ENCODE measurements at regions not wholly inside any gene's neighbourhood (a gene's known extent, or its start where the extent isn't known, plus 50 kb on each side); places are given as distances from the start of the nearest gene placed in this dataset.
"Not testable (repeated sequence)": the region's sequence is repeated elsewhere in the genome, so short reads cannot be mapped to it uniquely, and the experiment has no call there.

DNA sequence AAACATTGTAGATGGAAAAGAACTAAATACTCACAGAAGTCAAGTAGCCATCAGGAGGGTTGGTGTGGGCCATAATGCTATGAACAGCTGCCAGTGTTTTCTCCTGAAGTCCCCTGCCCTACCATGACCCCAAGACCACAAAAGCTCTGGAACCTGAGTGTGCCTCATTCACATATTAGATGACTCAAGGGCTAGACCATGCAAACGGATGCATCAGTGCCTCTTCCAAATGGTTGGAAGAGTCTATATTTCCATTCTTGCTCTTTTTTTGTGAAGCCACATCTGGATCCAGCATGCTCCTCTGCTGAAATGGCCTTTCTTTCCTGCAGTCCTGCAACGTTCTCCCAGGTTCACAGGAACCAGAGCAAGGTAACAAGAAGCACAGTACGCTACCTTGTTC, 136.6 kb upstream of the EPB41L4A start (continued):
- TF ChIP-seq JUNB (IDR thresholded peaks at IDR 0.05; ENCODE audit: unreplicated experiment) (no peak), NANOG (IDR thresholded peaks at IDR 0.05; ENCODE audit: borderline replicate concordance) (no peak)

DNA sequence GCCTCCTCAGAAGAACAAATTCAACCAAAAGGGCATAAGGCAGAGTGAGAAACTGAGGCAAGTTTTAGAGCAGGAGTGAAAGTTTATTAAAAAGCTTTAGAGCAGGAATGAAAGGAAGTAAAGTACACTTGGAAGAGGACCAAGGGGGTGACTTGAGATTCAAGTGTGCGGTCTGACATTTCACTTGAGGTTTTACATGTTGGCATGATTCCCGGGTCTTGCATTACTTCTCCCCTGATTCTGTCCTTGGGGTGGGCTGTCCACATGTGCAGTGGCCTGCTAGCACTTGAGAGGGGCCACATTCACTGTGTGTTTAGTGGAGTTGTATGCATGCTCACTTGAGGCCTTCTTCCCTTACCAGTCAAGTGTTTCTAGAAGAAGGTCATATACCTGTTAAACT, 140.4 kb upstream of the EPB41L4A start:
- H3K4me1 ChIP-seq (ENCODE audit: insufficient read depth); H3K36me3 ChIP-seq (ENCODE audit: insufficient read depth); H3K4me2 ChIP-seq; H2AFZ ChIP-seq; H4K20me1 ChIP-seq (replicated peaks; ENCODE audit: insufficient read depth); H3F3A ChIP-seq (replicated peaks; ENCODE audit: low read depth); H3K4me3 Mint-ChIP-seq; H3K79me2 ChIP-seq (replicated peaks; ENCODE audit: insufficient read depth); H3K27ac ChIP-seq (ENCODE audit: low read depth); H3K27me3 Mint-ChIP-seq (ENCODE audit: insufficient read depth, low read depth, poor library complexity); H3K4me3 ChIP-seq; DNase-seq (ENCODE audit: low spot score); H3K27me3 ChIP-seq (ENCODE audit: insufficient read depth); H3K27ac Mint-ChIP-seq; H3K4me1 Mint-ChIP-seq; ATAC-seq: not testable (repeated sequence)
- Mint-ChIP-seq H3K36me3 (ENCODE audit: low read depth) (peaks cover 18% of the 10 kb centered on the region), H3K9me3 (peaks cover 25% of the 10 kb centered on the region)
- 0 out of 2 replicates have a peak, but pooled peaks cover 12% of the 10 kb centered on the region for H3K9me2 ChIP-seq (ENCODE audit: insufficient read depth)

- Histone ChIP-seq H3K4me3 (no peak overlapping the region), H4K20me1 (replicated peaks; ENCODE audit: insufficient read depth) (no peaks in the 10 kb centered on the region), H3K36me3 (ENCODE audit: insufficient read depth) (peaks cover 5% of the 10 kb centered on the region; the same call in 1 of the 2 replicates), H3F3A (replicated peaks; ENCODE audit: low read depth) (no peaks in the 10 kb centered on the region), H2AFZ (no peak overlapping the region), H3K4me2 (no peak overlapping the region), H3K4me1 (ENCODE audit: insufficient read depth) (0 out of 2 replicates have a peak, but pooled peaks cover 3% of the 10 kb centered on the region), H3K27ac (ENCODE audit: low read depth) (no peak overlapping the region), H3K27me3 (ENCODE audit: insufficient read depth) (no peaks in the 10 kb centered on the region), H3K79me2 (replicated peaks; ENCODE audit: insufficient read depth) (no peaks in the 10 kb centered on the region), H3K9me2 (ENCODE audit: insufficient read depth) (0 out of 2 replicates have a peak, but pooled peaks cover 12% of the 10 kb centered on the region)
- ATAC-seq (no peak), DNase-seq (ENCODE audit: low spot score) (no peak)
- Mint-ChIP-seq H3K4me3 (no peak overlapping the region), H3K27ac (no peak overlapping the region), H3K36me3 (ENCODE audit: low read depth) (peaks cover 26% of the 10 kb centered on the region), H3K27me3 (ENCODE audit: insufficient read depth, low read depth, poor library complexity) (peaks cover 4% of the 10 kb centered on the region), H3K4me1 (peaks cover 5% of the 10 kb centered on the region; the same call in 2 of the 3 replicates), H3K9me3 (peaks cover 34% of the 10 kb centered on the region)
- TF ChIP-seq, protein P1, sequence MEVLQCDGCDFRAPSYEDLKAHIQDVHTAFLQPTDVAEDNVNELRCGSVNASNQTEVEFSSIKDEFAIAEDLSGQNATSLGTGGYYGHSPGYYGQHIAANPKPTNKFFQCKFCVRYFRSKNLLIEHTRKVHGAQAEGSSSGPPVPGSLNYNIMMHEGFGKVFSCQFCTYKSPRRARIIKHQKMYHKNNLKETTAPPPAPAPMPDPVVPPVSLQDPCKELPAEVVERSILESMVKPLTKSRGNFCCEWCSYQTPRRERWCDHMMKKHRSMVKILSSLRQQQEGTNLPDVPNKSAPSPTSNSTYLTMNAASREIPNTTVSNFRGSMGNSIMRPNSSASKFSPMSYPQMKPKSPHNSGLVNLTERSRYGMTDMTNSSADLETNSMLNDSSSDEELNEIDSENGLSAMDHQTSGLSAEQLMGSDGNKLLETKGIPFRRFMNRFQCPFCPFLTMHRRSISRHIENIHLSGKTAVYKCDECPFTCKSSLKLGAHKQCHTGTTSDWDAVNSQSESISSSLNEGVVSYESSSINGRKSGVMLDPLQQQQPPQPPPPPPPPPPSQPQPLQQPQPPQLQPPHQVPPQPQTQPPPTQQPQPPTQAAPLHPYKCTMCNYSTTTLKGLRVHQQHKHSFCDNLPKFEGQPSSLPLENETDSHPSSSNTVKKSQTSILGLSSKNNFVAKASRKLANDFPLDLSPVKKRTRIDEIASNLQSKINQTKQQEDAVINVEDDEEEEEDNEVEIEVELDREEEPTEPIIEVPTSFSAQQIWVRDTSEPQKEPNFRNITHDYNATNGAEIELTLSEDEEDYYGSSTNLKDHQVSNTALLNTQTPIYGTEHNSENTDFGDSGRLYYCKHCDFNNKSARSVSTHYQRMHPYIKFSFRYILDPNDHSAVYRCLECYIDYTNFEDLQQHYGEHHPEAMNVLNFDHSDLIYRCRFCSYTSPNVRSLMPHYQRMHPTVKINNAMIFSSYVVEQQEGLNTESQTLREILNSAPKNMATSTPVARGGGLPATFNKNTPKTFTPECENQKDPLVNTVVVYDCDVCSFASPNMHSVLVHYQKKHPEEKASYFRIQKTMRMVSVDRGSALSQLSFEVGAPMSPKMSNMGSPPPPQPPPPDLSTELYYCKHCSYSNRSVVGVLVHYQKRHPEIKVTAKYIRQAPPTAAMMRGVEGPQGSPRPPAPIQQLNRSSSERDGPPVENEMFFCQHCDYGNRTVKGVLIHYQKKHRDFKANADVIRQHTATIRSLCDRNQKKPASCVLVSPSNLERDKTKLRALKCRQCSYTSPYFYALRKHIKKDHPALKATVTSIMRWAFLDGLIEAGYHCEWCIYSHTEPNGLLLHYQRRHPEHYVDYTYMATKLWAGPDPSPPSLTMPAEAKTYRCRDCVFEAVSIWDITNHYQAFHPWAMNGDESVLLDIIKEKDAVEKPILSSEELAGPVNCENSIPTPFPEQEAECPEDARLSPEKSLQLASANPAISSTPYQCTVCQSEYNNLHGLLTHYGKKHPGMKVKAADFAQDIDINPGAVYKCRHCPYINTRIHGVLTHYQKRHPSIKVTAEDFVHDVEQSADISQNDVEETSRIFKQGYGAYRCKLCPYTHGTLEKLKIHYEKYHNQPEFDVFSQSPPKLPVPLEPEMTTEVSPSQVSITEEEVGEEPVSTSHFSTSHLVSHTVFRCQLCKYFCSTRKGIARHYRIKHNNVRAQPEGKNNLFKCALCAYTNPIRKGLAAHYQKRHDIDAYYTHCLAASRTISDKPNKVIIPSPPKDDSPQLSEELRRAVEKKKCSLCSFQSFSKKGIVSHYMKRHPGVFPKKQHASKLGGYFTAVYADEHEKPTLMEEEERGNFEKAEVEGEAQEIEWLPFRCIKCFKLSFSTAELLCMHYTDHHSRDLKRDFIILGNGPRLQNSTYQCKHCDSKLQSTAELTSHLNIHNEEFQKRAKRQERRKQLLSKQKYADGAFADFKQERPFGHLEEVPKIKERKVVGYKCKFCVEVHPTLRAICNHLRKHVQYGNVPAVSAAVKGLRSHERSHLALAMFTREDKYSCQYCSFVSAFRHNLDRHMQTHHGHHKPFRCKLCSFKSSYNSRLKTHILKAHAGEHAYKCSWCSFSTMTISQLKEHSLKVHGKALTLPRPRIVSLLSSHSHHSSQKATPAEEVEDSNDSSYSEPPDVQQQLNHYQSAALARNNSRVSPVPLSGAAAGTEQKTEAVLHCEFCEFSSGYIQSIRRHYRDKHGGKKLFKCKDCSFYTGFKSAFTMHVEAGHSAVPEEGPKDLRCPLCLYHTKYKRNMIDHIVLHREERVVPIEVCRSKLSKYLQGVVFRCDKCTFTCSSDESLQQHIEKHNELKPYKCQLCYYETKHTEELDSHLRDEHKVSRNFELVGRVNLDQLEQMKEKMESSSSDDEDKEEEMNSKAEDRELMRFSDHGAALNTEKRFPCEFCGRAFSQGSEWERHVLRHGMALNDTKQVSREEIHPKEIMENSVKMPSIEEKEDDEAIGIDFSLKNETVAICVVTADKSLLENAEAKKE (CRISPR knock-in tag; IDR thresholded peaks at IDR 0.05) = no peak
- TF ChIP-seq JUNB (IDR thresholded peaks at IDR 0.05; ENCODE audit: unreplicated experiment) (no peak), REST (IDR thresholded peaks at IDR 0.05; ENCODE audit: unreplicated experiment) (no peak), NANOG (IDR thresholded peaks at IDR 0.05; ENCODE audit: borderline replicate concordance) (no peak), EZH2phosphoT487 (IDR thresholded peaks at IDR 0.05; ENCODE audit: unreplicated experiment) (no peak), CREB1 (CRISPR knock-in tag; IDR thresholded peaks at IDR 0.05; ENCODE audit: low read depth) (no peak)
- TF ChIP-seq, protein P2, sequence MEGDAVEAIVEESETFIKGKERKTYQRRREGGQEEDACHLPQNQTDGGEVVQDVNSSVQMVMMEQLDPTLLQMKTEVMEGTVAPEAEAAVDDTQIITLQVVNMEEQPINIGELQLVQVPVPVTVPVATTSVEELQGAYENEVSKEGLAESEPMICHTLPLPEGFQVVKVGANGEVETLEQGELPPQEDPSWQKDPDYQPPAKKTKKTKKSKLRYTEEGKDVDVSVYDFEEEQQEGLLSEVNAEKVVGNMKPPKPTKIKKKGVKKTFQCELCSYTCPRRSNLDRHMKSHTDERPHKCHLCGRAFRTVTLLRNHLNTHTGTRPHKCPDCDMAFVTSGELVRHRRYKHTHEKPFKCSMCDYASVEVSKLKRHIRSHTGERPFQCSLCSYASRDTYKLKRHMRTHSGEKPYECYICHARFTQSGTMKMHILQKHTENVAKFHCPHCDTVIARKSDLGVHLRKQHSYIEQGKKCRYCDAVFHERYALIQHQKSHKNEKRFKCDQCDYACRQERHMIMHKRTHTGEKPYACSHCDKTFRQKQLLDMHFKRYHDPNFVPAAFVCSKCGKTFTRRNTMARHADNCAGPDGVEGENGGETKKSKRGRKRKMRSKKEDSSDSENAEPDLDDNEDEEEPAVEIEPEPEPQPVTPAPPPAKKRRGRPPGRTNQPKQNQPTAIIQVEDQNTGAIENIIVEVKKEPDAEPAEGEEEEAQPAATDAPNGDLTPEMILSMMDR (conservative IDR thresholded peaks at IDR 0.05; ENCODE audit: low read depth in 2 of 2) = no peak
Measured at GRCh38 chr5:112560371-112560770, 141.3 kb upstream of the EPB41L4A start.

Measured in GM23338 (cell line).